HepG2 (cell line): ENCODE measurements at regions not wholly inside any gene's neighbourhood (a gene's known extent, or its start where the extent isn't known, plus 50 kb on each side); places are given as distances from the start of the nearest gene placed in this dataset.

Experiments
- ATAC-seq: fragments of 200-7000 bp; cut with Tn5 transposase; 3 replicates; pipeline ENCODE4 v1.9.1; 2020; ENCODE audit warnings: mild to moderate bottlenecking, moderate library complexity
- BruUV-seq: library from RNA; stranded (reverse); fragments of 400-500 nt; replicated peaks from 2 replicates; lab custom pipeline; 2021; lab: Mats Ljungman, UMichigan
- CTCF ChIA-PET: fragments of 300-600 bp; formaldehyde crosslinking; extraction: SDS; loops from one replicate; lab custom pipeline; 2021; ENCODE audit warnings: low total read pairs, inconsistent platforms, low intra/inter-chr PET ratio; lab: Yijun Ruan, JAX
- POLR2A ChIA-PET: fragments of 350-600 bp; sonication (Branson Sonifier 250); formaldehyde crosslinking; loops from one replicate; lab custom pipeline; 2020; ENCODE audit warnings: antibody characterized with exemption, inconsistent platforms; lab: Yijun Ruan, JAX
- DNase-seq: peaks from one replicate; pipeline ENCODE4 v3.0.0-alpha.2; 2015; ENCODE audit warnings: low spot score
- FAIRE-seq: peaks from 3 replicates; lab custom pipeline; 2011; peaks lifted over from hg19 to GRCh38; lab: Jason Lieb, UNC
- H2AFZ ChIP-seq: one replicate; pipeline ENCODE4 v1.6.1; 2011; ENCODE audit warnings: low read length, inconsistent platforms
- H3K27ac ChIP-seq: fragments of 300-600 bp; 3 replicates; pipeline ENCODE4 v1.8.0; 2011; ENCODE audit warnings: mixed run types, mild to moderate bottlenecking, mixed read lengths, low read length, inconsistent platforms; ENCODE audit not compliant: insufficient read depth; ENCODE audit errors: extremely low read length
- H3K27me3 ChIP-seq, 2 experiments: fragments of 200-600 bp in 1 of 2; 2 replicates in 1 of 2; 3 replicates in 1 of 2; pipeline versions ENCODE4 v1.6.0 to v1.8.0; 2011; ENCODE audit warnings: low read length in 2 of 2, mild to moderate bottlenecking in 2 of 2, moderate library complexity in 2 of 2, inconsistent platforms in 1 of 2; ENCODE audit not compliant: insufficient read depth in 2 of 2, control insufficient read depth in 1 of 2
- H3K36me3 ChIP-seq, 2 experiments: fragments of 200-600 bp in 1 of 2; replicated peaks in 1 of 2; 2 replicates in 1 of 2; 3 replicates in 1 of 2; pipeline versions ENCODE4 v1.5.1 to v1.8.0; 2011; ENCODE audit warnings: low read length in 2 of 2, inconsistent platforms in 1 of 2; ENCODE audit not compliant: insufficient read depth in 2 of 2, control insufficient read depth in 1 of 2
- H3K4me1 ChIP-seq: 2 replicates; pipeline ENCODE4 v1.5.1; 2012; ENCODE audit warnings: low read length, inconsistent platforms; ENCODE audit not compliant: insufficient read depth
- H3K4me2 ChIP-seq: 2 replicates; pipeline ENCODE4 v1.6.0; 2011; ENCODE audit warnings: low read depth, low read length, inconsistent platforms
- H3K4me3 ChIP-seq, 3 experiments: fragments of 200-600 bp in 1 of 3; sonication (generic), shearing (Covaris generic) in 1 of 3; replicated peaks in 1 of 3; 2 replicates each; pipeline ENCODE4 v1.5.1; 2011 to 2016; ENCODE audit warnings: low read length in 3 of 3, inconsistent platforms in 2 of 3, low read depth in 2 of 3, mild to moderate bottlenecking in 2 of 3, control low read depth in 1 of 3, mixed read lengths in 1 of 3; ENCODE audit not compliant: insufficient read depth in 1 of 3
- H3K79me2 ChIP-seq: one replicate; pipeline ENCODE4 v1.6.1; 2011; ENCODE audit warnings: low read length, inconsistent platforms; ENCODE audit not compliant: insufficient read depth
- H3K9ac ChIP-seq: 2 replicates; pipeline ENCODE4 v1.6.0; 2011; ENCODE audit warnings: mild to moderate bottlenecking, low read depth, low read length, inconsistent platforms; ENCODE audit not compliant: insufficient read depth
- H3K9me3 ChIP-seq: 2 replicates; pipeline ENCODE4 v1.5.1; 2012; ENCODE audit warnings: mild to moderate bottlenecking, low read length
- H4K20me1 ChIP-seq: 2 replicates; pipeline ENCODE4 v1.6.0; 2011; ENCODE audit warnings: inconsistent platforms, mild to moderate bottlenecking, low read length, moderate library complexity; ENCODE audit not compliant: insufficient read depth
- AGO2 ChIP-seq: fragments of 200-400 bp; formaldehyde crosslinking; optimal IDR thresholded peaks from 2 replicates; pipeline ENCODE3; 2017; ENCODE audit warnings: mild to moderate bottlenecking, low read depth, low read length, moderate library complexity
- ARID2 ChIP-seq: sonication (generic); formaldehyde crosslinking; IDR thresholded peaks from 2 replicates; pipeline ENCODE4 v1.8.1; 2022; ENCODE audit warnings: mild to moderate bottlenecking, missing genetic modification reagents, borderline replicate concordance
- HES4 ChIP-seq: sonication (generic); formaldehyde crosslinking; IDR thresholded peaks from 2 replicates; pipeline ENCODE4 v1.9.0; 2021; ENCODE audit warnings: mild to moderate bottlenecking, missing genetic modification reagents, borderline replicate concordance
- MAFK ChIP-seq, 2 experiments: IDR thresholded peaks in 1 of 2; conservative IDR thresholded peaks in 1 of 2; 2 replicates each; pipeline ENCODE4 v1.6.1; 2011; ENCODE audit warnings: improper control_type of control experiment in 2 of 2, low read length in 2 of 2
- SIX1 ChIP-seq: sonication (generic); formaldehyde crosslinking; IDR thresholded peaks from 2 replicates; pipeline ENCODE4 v1.4.0; 2020; ENCODE audit warnings: missing genetic modification reagents, borderline replicate concordance
- ZNF205 ChIP-seq: IDR thresholded peaks from 2 replicates; pipeline ENCODE4 v1.6.1; 2018; ENCODE audit warnings: missing biosample characterization, missing genetic modification reagents
- ZNF282 ChIP-seq: fragments of 450-650 bp; IDR thresholded peaks from 2 replicates; pipeline ENCODE4 v1.6.1; 2018; ENCODE audit not compliant: partially characterized antibody
- ZNF567 ChIP-seq: sonication (generic); formaldehyde crosslinking; IDR thresholded peaks from 2 replicates; pipeline ENCODE4 v1.8.1; 2023; ENCODE audit warnings: mild to moderate bottlenecking, missing genetic modification reagents, borderline replicate concordance
- ZNF674 ChIP-seq: sonication (generic); formaldehyde crosslinking; IDR thresholded peaks from 2 replicates; pipeline ENCODE4 v1.5.0; 2020; ENCODE audit warnings: low read depth, mild to moderate bottlenecking, missing genetic modification reagents
- ZSCAN22 ChIP-seq: sonication (generic); formaldehyde crosslinking; IDR thresholded peaks from 2 replicates; pipeline ENCODE4 v1.4.0; 2020; ENCODE audit warnings: mild to moderate bottlenecking, missing genetic modification reagents
- WGBS: methylation state at CpG from one replicate; pipeline ENCODE4 v1.1.6; 2017; ENCODE audit warnings: low lambda C conversion rate; 5-methylcytosine and 5-hydroxymethylcytosine counted together
- in situ Hi-C: cut with HindIII; loops from 2 replicates; pipeline ENCODE4 v1.10.0; 2017; ENCODE audit warnings: low pct_unique_long_range_greater_than_20kb; ENCODE audit not compliant: extremely low pct_ligation_motif_present
- intact Hi-C: fragments of 100-400 bp; cut with micrococcal nuclease; formaldehyde crosslinking; loops from one replicate; pipeline ENCODE4 v1.10.0; 2022; ENCODE audit not compliant: unreplicated experiment
- TF ChIP-seq, protein P1 (sequence below): sonication (generic); formaldehyde crosslinking; IDR thresholded peaks from 2 replicates; pipeline ENCODE4 v1.4.0; 2020; ENCODE audit warnings: missing genetic modification reagents, borderline replicate concordance
- TF ChIP-seq, protein P2 (sequence below): sonication (generic); formaldehyde crosslinking; IDR thresholded peaks from 2 replicates; pipeline ENCODE4 v1.5.1; 2020; ENCODE audit warnings: mild to moderate bottlenecking, missing genetic modification reagents

DNA sequence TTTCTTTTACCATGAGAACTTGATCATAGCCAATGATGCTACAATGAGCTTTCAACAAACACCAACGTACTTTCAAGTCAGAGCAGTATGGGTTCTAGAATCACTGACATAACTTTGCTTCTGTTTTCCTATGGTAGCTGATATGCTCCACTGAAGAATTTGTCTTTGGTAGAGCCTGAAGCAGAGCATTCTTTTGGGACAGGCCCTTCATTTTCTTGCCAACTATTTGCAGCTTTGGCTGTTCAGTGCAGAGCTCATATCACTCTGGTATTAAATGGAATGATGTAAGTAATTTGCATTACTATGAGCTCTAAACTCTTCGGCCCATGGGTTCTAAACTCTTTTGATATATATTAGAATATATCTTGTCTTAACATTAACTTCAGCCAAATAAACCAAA, 51.8 kb upstream of the APC start (continued):
- TF ChIP-seq, protein P1, sequence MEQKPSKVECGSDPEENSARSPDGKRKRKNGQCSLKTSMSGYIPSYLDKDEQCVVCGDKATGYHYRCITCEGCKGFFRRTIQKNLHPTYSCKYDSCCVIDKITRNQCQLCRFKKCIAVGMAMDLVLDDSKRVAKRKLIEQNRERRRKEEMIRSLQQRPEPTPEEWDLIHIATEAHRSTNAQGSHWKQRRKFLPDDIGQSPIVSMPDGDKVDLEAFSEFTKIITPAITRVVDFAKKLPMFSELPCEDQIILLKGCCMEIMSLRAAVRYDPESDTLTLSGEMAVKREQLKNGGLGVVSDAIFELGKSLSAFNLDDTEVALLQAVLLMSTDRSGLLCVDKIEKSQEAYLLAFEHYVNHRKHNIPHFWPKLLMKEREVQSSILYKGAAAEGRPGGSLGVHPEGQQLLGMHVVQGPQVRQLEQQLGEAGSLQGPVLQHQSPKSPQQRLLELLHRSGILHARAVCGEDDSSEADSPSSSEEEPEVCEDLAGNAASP (CRISPR knock-in tag) = no peak
- no peak for TF ChIP-seq ZNF567 (CRISPR knock-in tag)
- no peak for TF ChIP-seq ARID2 (CRISPR knock-in tag)
- no peak for TF ChIP-seq HES4 (CRISPR knock-in tag)

DNA sequence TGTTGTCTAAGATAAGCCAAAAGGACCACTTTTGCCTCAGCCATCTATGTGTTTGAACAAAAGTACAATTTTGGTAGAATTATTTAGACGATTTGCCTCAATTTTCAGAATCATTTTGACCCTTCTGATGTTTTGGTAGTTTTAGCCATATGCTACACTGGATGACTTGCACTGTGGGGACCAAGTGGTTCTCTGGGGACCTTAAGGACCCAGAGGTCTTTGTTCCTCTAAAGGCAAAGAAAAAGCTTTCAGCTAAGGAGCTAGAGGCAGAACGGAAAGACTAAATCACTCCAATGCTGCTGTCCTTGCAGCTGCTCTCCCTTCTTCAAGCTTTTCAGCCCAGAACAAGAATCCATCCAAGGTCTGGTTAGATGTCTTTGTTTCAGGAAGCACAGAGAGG, 51.0 kb upstream of the APC start:
- CTCF ChIA-PET = no interaction called here
- Histone ChIP-seq H3K4me3 (no peak overlapping the region), H3K9me3 (no peaks in the 10 kb centered on the region), H3K27ac (no peak overlapping the region), H2AFZ (no peak overlapping the region), H3K36me3 (no peaks in the 10 kb centered on the region), H3K4me1 (no peaks in the 10 kb centered on the region), H3K27me3 (no peaks in the 10 kb centered on the region), H3K9ac (no peak overlapping the region), H4K20me1 (no peaks in the 10 kb centered on the region), H3K4me2 (no peak overlapping the region), H3K79me2 (no peaks in the 10 kb centered on the region)
- DNase-seq = no peak
- TF ChIP-seq ZNF282 (no peak), SIX1 (CRISPR knock-in tag) (no peak), MAFK (conservative IDR thresholded peaks at IDR 0.05 in 1 of 2, IDR thresholded peaks at IDR 0.05 in 1 of 2; ENCODE audit: low read length in 2 of 2) (no peak), ZNF674 (CRISPR knock-in tag) (no peak), ZNF205 (CRISPR knock-in tag) (no peak), ZSCAN22 (CRISPR knock-in tag) (no peak), AGO2 (no peak)
- TF ChIP-seq, protein P2, sequence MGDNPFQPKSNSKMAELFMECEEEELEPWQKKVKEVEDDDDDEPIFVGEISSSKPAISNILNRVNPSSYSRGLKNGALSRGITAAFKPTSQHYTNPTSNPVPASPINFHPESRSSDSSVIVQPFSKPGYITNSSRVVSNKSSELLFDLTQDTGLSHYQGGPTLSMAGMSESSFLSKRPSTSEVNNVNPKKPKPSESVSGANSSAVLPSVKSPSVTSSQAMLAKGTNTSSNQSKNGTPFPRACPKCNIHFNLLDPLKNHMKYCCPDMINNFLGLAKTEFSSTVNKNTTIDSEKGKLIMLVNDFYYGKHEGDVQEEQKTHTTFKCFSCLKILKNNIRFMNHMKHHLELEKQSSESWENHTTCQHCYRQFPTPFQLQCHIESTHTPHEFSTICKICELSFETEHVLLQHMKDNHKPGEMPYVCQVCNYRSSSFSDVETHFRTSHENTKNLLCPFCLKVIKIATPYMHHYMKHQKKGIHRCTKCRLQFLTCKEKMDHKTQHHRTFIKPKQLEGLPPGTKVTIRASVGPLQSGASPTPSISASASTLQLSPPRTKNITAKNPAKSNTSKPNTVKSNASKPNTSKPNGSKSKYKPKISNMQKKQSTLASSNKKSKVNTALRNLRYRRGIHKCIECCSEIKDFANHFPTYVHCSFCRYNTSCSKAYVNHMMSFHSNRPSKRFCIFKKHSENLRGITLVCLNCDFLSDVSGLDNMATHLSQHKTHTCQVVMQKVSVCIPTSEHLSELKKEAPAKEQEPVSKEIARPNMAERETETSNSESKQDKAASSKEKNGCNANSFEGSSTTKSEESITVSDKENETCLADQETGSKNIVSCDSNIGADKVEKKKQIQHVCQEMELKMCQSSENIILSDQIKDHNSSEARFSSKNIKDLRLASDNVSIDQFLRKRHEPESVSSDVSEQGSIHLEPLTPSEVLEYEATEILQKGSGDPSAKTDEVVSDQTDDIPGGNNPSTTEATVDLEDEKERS (CRISPR knock-in tag) = no peak
- POLR2A ChIA-PET = no interaction called here
- ATAC-seq = no peak
- BruUV-seq = no TSS peak
- intact Hi-C loops (no loop called here), in situ Hi-C loops (no loop called here)
- WGBS = 28% methylated on average over 2 of the region's 2 CpGs
- no peak for FAIRE-seq
